ENCODE measurements at regions not wholly inside any gene's neighbourhood (a gene's known extent, or its start where the extent isn't known, plus 50 kb on each side); places are given as distances from the start of the nearest gene placed in this dataset.

GRCh38 chr2:129468879-129469278, 510.6 kb upstream of the RAB6C start:
- H3K36me3 ChIP-seq (ENCODE audit: low read depth, low read length), result no peaks in the 10 kb centered on the region
- BruUV-seq (replicated peaks), result no TSS peak
- no peaks in the 10 kb centered on the region for H3K9me3 ChIP-seq (ENCODE audit: low read length)
- H3K9ac ChIP-seq (ENCODE audit: low read length), result no peak overlapping the region
- no peaks in the 10 kb centered on the region for H3K79me2 ChIP-seq (ENCODE audit: low read length)
- no peaks in the 10 kb centered on the region for H3F3A ChIP-seq (ENCODE audit: low read length, unreplicated experiment)
- H3K4me1 ChIP-seq (ENCODE audit: insufficient read depth, low read length), result no peaks in the 10 kb centered on the region
- DNase-seq (no peak), ATAC-seq (no peak)
- TF ChIP-seq EZH2 (IDR thresholded peaks at IDR 0.05; ENCODE audit: low read length, unreplicated experiment), result no peak
- ChIA-PET CTCF (no interaction called here), POLR2A (ENCODE audit: unreplicated experiment) (no interaction called here)
- no peak overlapping the region for H3K4me2 ChIP-seq (ENCODE audit: low read length)
- H4K20me1 ChIP-seq (ENCODE audit: low read length), result no peaks in the 10 kb centered on the region
- H3K9me2 ChIP-seq (replicated peaks; ENCODE audit: low read length), result no peaks in the 10 kb centered on the region
- H2AFZ ChIP-seq (ENCODE audit: low read length), result no peak overlapping the region
- no peak overlapping the region for H3K27ac ChIP-seq (ENCODE audit: low read length)
- intact Hi-C loops (cut with micrococcal nuclease), result no loop called here
- H3K4me3 ChIP-seq (ENCODE audit: low read length), result no peak overlapping the region
- no peaks in the 10 kb centered on the region for H3K27me3 ChIP-seq (ENCODE audit: low read length)

- Histone ChIP-seq H2AFZ (ENCODE audit: low read length) (no peak overlapping the region), H3K4me1 (ENCODE audit: insufficient read depth, low read length) (no peaks in the 10 kb centered on the region), H3K4me2 (ENCODE audit: low read length) (no peak overlapping the region), H3K9me2 (replicated peaks; ENCODE audit: low read length) (no peaks in the 10 kb centered on the region), H3K4me3 (ENCODE audit: low read length) (no peak overlapping the region), H3F3A (ENCODE audit: low read length, unreplicated experiment) (no peaks in the 10 kb centered on the region), H3K9ac (ENCODE audit: low read length) (no peak overlapping the region), H3K79me2 (ENCODE audit: low read length) (no peaks in the 10 kb centered on the region), H4K20me1 (ENCODE audit: low read length) (no peaks in the 10 kb centered on the region), H3K27me3 (ENCODE audit: low read length) (no peaks in the 10 kb centered on the region), H3K36me3 (ENCODE audit: low read depth, low read length) (no peaks in the 10 kb centered on the region), H3K27ac (ENCODE audit: low read length) (no peak overlapping the region), H3K9me3 (ENCODE audit: low read length) (no peaks in the 10 kb centered on the region)
- no peak for ATAC-seq
- no TSS peak for BruUV-seq (replicated peaks)
- intact Hi-C loops (cut with micrococcal nuclease), result no loop called here
- peak; percentile 3 for DNase-seq
- ChIA-PET CTCF (no interaction called here), POLR2A (ENCODE audit: unreplicated experiment) (no interaction called here)
- TF ChIP-seq CTCF (conservative IDR thresholded peaks at IDR 0.05; ENCODE audit: low read depth, low read length), result no peak
- TF ChIP-seq EZH2phosphoT487 (IDR thresholded peaks at IDR 0.05; ENCODE audit: borderline replicate concordance, low read length), result no peak
- no peak for TF ChIP-seq EZH2 (IDR thresholded peaks at IDR 0.05; ENCODE audit: low read length, unreplicated experiment)
These were observed 510.1 kb upstream of the RAB6C start for GRCh38 chr2:129469389-129469788.

- no peak for TF ChIP-seq CTCF (conservative IDR thresholded peaks at IDR 0.05; ENCODE audit: low read depth, low read length)
- no peak for TF ChIP-seq EZH2phosphoT487 (IDR thresholded peaks at IDR 0.05; ENCODE audit: borderline replicate concordance, low read length)
- TF ChIP-seq EZH2 (IDR thresholded peaks at IDR 0.05; ENCODE audit: low read length, unreplicated experiment), result no peak
- no peaks in the 10 kb centered on the region for H3K36me3 ChIP-seq (ENCODE audit: low read depth, low read length)
- no peaks in the 10 kb centered on the region for H3K9me2 ChIP-seq (replicated peaks; ENCODE audit: low read length)
- ATAC-seq (no peak), DNase-seq (no peak)
- intact Hi-C loops (cut with micrococcal nuclease), result no loop called here
- no peak overlapping the region for H3K4me2 ChIP-seq (ENCODE audit: low read length)
- no peak overlapping the region for H3K4me3 ChIP-seq (ENCODE audit: low read length)
- H3K9ac ChIP-seq (ENCODE audit: low read length), result no peak overlapping the region
- H3K27ac ChIP-seq (ENCODE audit: low read length), result no peak overlapping the region
- H3K27me3 ChIP-seq (ENCODE audit: low read length), result no peaks in the 10 kb centered on the region
- H4K20me1 ChIP-seq (ENCODE audit: low read length), result no peaks in the 10 kb centered on the region
- H2AFZ ChIP-seq (ENCODE audit: low read length), result no peak overlapping the region
- H3F3A ChIP-seq (ENCODE audit: low read length, unreplicated experiment), result no peaks in the 10 kb centered on the region
- no peaks in the 10 kb centered on the region for H3K4me1 ChIP-seq (ENCODE audit: insufficient read depth, low read length)
- ChIA-PET POLR2A (ENCODE audit: unreplicated experiment) (no interaction called here), CTCF (no interaction called here)
- BruUV-seq (replicated peaks), result no TSS peak
- no peaks in the 10 kb centered on the region for H3K9me3 ChIP-seq (ENCODE audit: low read length)
- H3K79me2 ChIP-seq (ENCODE audit: low read length), result no peaks in the 10 kb centered on the region
These were observed 509.6 kb upstream of the RAB6C start for GRCh38 chr2:129469871-129470270.
